ENCODE measurements at regions not wholly inside any gene's neighbourhood (a gene's known extent, or its start where the extent isn't known, plus 50 kb on each side); places are given as distances from the start of the nearest gene placed in this dataset.

DNA sequence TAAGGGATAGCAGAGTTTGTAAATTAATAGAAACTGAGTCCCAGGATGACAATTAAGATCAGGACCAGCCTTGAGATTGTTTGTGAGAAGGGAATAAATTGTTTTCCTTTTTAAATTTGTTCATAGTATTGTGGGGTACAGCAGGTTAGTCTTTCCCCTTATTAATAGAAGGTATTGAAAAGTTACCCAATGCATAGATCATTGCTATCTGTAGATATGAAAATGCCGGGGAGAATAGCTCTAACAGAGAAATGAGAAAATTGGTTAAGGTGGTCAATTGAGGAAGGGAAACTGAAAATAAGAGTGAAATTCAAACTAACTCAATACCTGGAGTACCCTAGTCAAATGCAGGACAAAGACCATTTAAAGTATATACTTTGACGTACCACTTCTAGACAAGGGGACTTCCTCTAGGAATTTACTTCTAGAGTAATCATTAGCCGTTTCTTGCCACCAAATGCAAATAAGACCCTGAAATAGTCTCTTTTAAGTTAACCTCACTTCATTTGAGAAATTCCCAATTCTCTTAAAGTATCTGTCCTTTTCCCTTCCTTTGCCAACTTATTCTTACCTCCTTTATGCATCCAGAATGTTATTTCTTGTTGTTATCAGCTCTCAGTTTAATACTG is 1224.4 kb upstream of the LRRTM1 start:
- TF ChIP-seq, protein P1, sequence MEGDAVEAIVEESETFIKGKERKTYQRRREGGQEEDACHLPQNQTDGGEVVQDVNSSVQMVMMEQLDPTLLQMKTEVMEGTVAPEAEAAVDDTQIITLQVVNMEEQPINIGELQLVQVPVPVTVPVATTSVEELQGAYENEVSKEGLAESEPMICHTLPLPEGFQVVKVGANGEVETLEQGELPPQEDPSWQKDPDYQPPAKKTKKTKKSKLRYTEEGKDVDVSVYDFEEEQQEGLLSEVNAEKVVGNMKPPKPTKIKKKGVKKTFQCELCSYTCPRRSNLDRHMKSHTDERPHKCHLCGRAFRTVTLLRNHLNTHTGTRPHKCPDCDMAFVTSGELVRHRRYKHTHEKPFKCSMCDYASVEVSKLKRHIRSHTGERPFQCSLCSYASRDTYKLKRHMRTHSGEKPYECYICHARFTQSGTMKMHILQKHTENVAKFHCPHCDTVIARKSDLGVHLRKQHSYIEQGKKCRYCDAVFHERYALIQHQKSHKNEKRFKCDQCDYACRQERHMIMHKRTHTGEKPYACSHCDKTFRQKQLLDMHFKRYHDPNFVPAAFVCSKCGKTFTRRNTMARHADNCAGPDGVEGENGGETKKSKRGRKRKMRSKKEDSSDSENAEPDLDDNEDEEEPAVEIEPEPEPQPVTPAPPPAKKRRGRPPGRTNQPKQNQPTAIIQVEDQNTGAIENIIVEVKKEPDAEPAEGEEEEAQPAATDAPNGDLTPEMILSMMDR (IDR thresholded peaks at IDR 0.05), result no peak
- no peak for TF ChIP-seq POLR2A (IDR thresholded peaks at IDR 0.05)

Measured in heart left ventricle (tissue), 13 donors.